IMR-90 (cell line): ENCODE measurements at regions not wholly inside any gene's neighbourhood (a gene's known extent, or its start where the extent isn't known, plus 50 kb on each side); places are given as distances from the start of the nearest gene placed in this dataset.

ENCODE experiments used
- ATAC-seq: fragments of 200-7000 bp; cut with Tn5 transposase; 2 replicates; pipeline ENCODE4 v1.9.1; 2020; ENCODE audit warnings: low read depth, mild to moderate bottlenecking, moderate library complexity
- BruUV-seq: library from RNA; stranded (reverse); fragments of 400-500 nt; replicated peaks from 2 replicates; lab custom pipeline; 2021; lab: Mats Ljungman, UMichigan
- CTCF ChIA-PET: fragments of 300-600 bp; formaldehyde crosslinking; extraction: SDS; loops from one replicate; lab custom pipeline; 2021; ENCODE audit warnings: antibody characterized with exemption; lab: Yijun Ruan, JAX
- POLR2A ChIA-PET: fragments of 300-600 bp; sonication (Branson Sonifier 250); formaldehyde crosslinking; loops from one replicate; lab custom pipeline; 2022; ENCODE audit warnings: antibody characterized with exemption; ENCODE audit not compliant: unreplicated experiment; lab: Charles Lee
- DNase-seq: peaks from one replicate; pipeline ENCODE4 v3.0.0; 2013
- H2AFZ ChIP-seq: replicated peaks from 2 replicates; pipeline ENCODE3; 2013; ENCODE audit warnings: low read length, mild to moderate bottlenecking; ENCODE audit not compliant: poor library complexity
- H2AK5ac ChIP-seq: 2 replicates; pipeline ENCODE4 v1.6.1; 2013; ENCODE audit warnings: low read depth, low read length, inconsistent platforms
- H2AK9ac ChIP-seq: replicated peaks from 2 replicates; pipeline ENCODE3; 2013; ENCODE audit warnings: mild to moderate bottlenecking, low read depth, low read length, moderate library complexity; ENCODE audit not compliant: poor library complexity
- H2BK120ac ChIP-seq: 2 replicates; pipeline ENCODE4 v1.6.1; 2013; ENCODE audit warnings: low read depth, low read length, inconsistent platforms
- H2BK15ac ChIP-seq: 3 replicates; pipeline ENCODE4 v1.6.1; 2013; ENCODE audit warnings: low read depth, low read length, inconsistent platforms
- H2BK20ac ChIP-seq: 2 replicates; pipeline ENCODE4 v1.6.1; 2013; ENCODE audit warnings: low read depth, mild to moderate bottlenecking, inconsistent platforms, low read length, moderate library complexity
- H2BK5ac ChIP-seq: 2 replicates; pipeline ENCODE4 v1.6.1; 2013; ENCODE audit warnings: mild to moderate bottlenecking, low read depth, low read length, inconsistent platforms; ENCODE audit not compliant: poor library complexity, severe bottlenecking
- H3K14ac ChIP-seq: replicated peaks from 2 replicates; pipeline ENCODE4 v1.6.1; 2013; ENCODE audit warnings: low read depth, low read length, inconsistent platforms
- H3K18ac ChIP-seq: 2 replicates; pipeline ENCODE4 v1.6.1; 2013; ENCODE audit warnings: low read depth, low read length, control low read depth
- H3K23ac ChIP-seq: 2 replicates; pipeline ENCODE4 v1.6.1; 2013; ENCODE audit warnings: low read depth, low read length, inconsistent platforms
- H3K27ac ChIP-seq: 2 replicates; pipeline ENCODE4 v1.5.1; 2013; ENCODE audit warnings: mild to moderate bottlenecking, control low read depth, low read length; ENCODE audit not compliant: insufficient read depth
- H3K27me3 ChIP-seq: 2 replicates; pipeline ENCODE4 v1.6.1; 2013; ENCODE audit warnings: low read length; ENCODE audit not compliant: control insufficient read depth, insufficient read depth
- H3K36me3 ChIP-seq: 2 replicates; pipeline ENCODE4 v1.6.1; 2013; ENCODE audit warnings: low read length, mixed read lengths; ENCODE audit not compliant: control insufficient read depth, insufficient read depth
- H3K4ac ChIP-seq: 2 replicates; pipeline ENCODE4 v1.6.1; 2013; ENCODE audit warnings: low read depth, low read length, inconsistent platforms
- H3K4me1 ChIP-seq: 2 replicates; pipeline ENCODE4 v1.6.1; 2013; ENCODE audit warnings: low read length, mixed read lengths; ENCODE audit not compliant: control insufficient read depth, insufficient read depth
- H3K4me2 ChIP-seq: 2 replicates; pipeline ENCODE4 v1.6.1; 2013; ENCODE audit warnings: low read depth, mild to moderate bottlenecking, control low read depth, low read length, moderate library complexity
- H3K4me3 ChIP-seq: 2 replicates; pipeline ENCODE4 v1.5.1; 2013; ENCODE audit warnings: low read depth, mild to moderate bottlenecking, control low read depth, low read length, moderate library complexity; ENCODE audit not compliant: insufficient read depth
- H3K56ac ChIP-seq: 2 replicates; pipeline ENCODE4 v1.6.1; 2013; ENCODE audit warnings: low read length, inconsistent platforms; ENCODE audit not compliant: insufficient read depth; ENCODE audit errors: extremely low read depth
- H3K79me1 ChIP-seq, 2 experiments: 2 replicates each; pipeline ENCODE4 v1.6.1; 2013; ENCODE audit warnings: low read length in 2 of 2, inconsistent platforms in 1 of 2, low read depth in 1 of 2
- H3K9ac ChIP-seq: 2 replicates; pipeline ENCODE4 v1.6.1; 2013; ENCODE audit warnings: low read depth, low read length, control low read depth
- H3K9me1 ChIP-seq: 2 replicates; pipeline ENCODE4 v1.6.1; 2013; ENCODE audit warnings: low read length, inconsistent platforms; ENCODE audit not compliant: insufficient read depth
- H3K9me3 ChIP-seq: 2 replicates; pipeline ENCODE4 v1.6.1; 2013; ENCODE audit warnings: low read length; ENCODE audit not compliant: control insufficient read depth, insufficient read depth
- H4K20me1 ChIP-seq: 2 replicates; pipeline ENCODE4 v1.6.1; 2013; ENCODE audit warnings: low read length, inconsistent platforms; ENCODE audit not compliant: insufficient read depth
- H4K5ac ChIP-seq: 2 replicates; pipeline ENCODE4 v1.6.1; 2013; ENCODE audit warnings: mild to moderate bottlenecking, low read depth, low read length, control low read depth
- H4K8ac ChIP-seq, 2 experiments: 2 replicates each; pipeline ENCODE4 v1.6.1; 2013; ENCODE audit warnings: low read depth in 2 of 2, low read length in 2 of 2, control low read depth in 1 of 2, inconsistent platforms in 1 of 2
- H4K91ac ChIP-seq: 2 replicates; pipeline ENCODE4 v1.6.1; 2013; ENCODE audit warnings: low read depth, low read length, inconsistent platforms; ENCODE audit not compliant: insufficient read depth
- BHLHE40 ChIP-seq: fragments of 150-350 bp; IDR thresholded peaks from 2 replicates; pipeline ENCODE4 v1.6.1; 2016; ENCODE audit warnings: mild to moderate bottlenecking, low read depth, low read length
- CEBPB ChIP-seq: IDR thresholded peaks from 2 replicates; pipeline ENCODE4 v1.6.1; 2012; ENCODE audit warnings: low read depth, low read length, improper control_type of control experiment
- ELK1 ChIP-seq: fragments of 150-350 bp; IDR thresholded peaks from 2 replicates; pipeline ENCODE4 v1.6.1; 2016; ENCODE audit warnings: low read depth, mild to moderate bottlenecking, low read length, moderate library complexity, borderline replicate concordance
- FOS ChIP-seq: fragments of 150-350 bp; IDR thresholded peaks from 2 replicates; pipeline ENCODE4 v1.6.1; 2016; ENCODE audit warnings: low read depth, low read length
- MAZ ChIP-seq: IDR thresholded peaks from 2 replicates; pipeline ENCODE4 v1.6.1; 2012; ENCODE audit warnings: low read depth, mild to moderate bottlenecking, low read length, improper control_type of control experiment, moderate library complexity, borderline replicate concordance
- NFE2L2 ChIP-seq: fragments of 150-350 bp; IDR thresholded peaks from 2 replicates; pipeline ENCODE4 v1.6.1; 2016; ENCODE audit warnings: low read depth, mild to moderate bottlenecking, low read length
- POLR2A ChIP-seq: IDR thresholded peaks from 2 replicates; pipeline ENCODE4 v1.6.1; 2012; ENCODE audit warnings: mild to moderate bottlenecking, low read depth, low read length
- RFX5 ChIP-seq: IDR thresholded peaks from 2 replicates; pipeline ENCODE4 v1.8.0; 2012; ENCODE audit warnings: low read depth, mild to moderate bottlenecking, low read length, moderate library complexity
- USF2 ChIP-seq: fragments of 150-350 bp; IDR thresholded peaks from 2 replicates; pipeline ENCODE4 v1.6.1; 2017; ENCODE audit warnings: mild to moderate bottlenecking, antibody characterized with exemption, low read length, low read depth
- WGBS, 2 experiments: methylation state at CpG; one replicate each; pipeline versions ENCODE4 v1.1.5 to v1.1.7; 2013; ENCODE audit warnings: missing lambda C conversion rate in 2 of 2; ENCODE audit not compliant: insufficient read length in 1 of 2; ENCODE audit errors: extremely low coverage in 2 of 2; 5-methylcytosine and 5-hydroxymethylcytosine counted together
- dilution Hi-C: fragments of 300-500 bp; cut with HindIII; formaldehyde crosslinking; loops from one replicate; pipeline ENCODE4 v1.14.3; 2018; ENCODE audit warnings: low sequenced_read_pairs; ENCODE audit not compliant: unreplicated experiment
- in situ Hi-C: fragments of 300-500 bp; cut with MboI; formaldehyde crosslinking; loops from 3 replicates; pipeline ENCODE4 v1.14.3; 2019; ENCODE audit warnings: low sequenced_read_pairs, inconsistent platforms, mixed read lengths
- intact Hi-C: fragments of 100-400 bp; cut with micrococcal nuclease; formaldehyde crosslinking; loops from 2 replicates; pipeline ENCODE4 v1.10.0; 2022

- Histone ChIP-seq H3K79me1 (no peaks in the 10 kb centered on the region), H3K27me3 (no peaks in the 10 kb centered on the region), H3K14ac (no peak overlapping the region), H2BK120ac (no peak overlapping the region), H4K20me1 (no peaks in the 10 kb centered on the region), H3K9me1 (no peaks in the 10 kb centered on the region), H4K8ac (no peak overlapping the region), H2AK5ac (no peak overlapping the region), H4K5ac (no peak overlapping the region), H4K91ac (no peak overlapping the region), H2BK15ac (no peak overlapping the region), H3K18ac (no peak overlapping the region), H2AFZ (no peak overlapping the region), H3K4me3 (no peak overlapping the region), H3K27ac (no peak overlapping the region), H2AK9ac (no peak overlapping the region), H3K36me3 (no peaks in the 10 kb centered on the region), H3K4me2 (no peak overlapping the region), H3K9ac (no peak overlapping the region), H2BK20ac (no peak overlapping the region), H3K9me3 (no peaks in the 10 kb centered on the region), H3K23ac (no peak overlapping the region), H3K56ac (no peak overlapping the region), H3K4ac (no peak overlapping the region), H2BK5ac (no peak overlapping the region), H3K4me1 (no peaks in the 10 kb centered on the region)
- no CpG with 5 or more reads among the region's 3 CpGs for WGBS, 2 experiments
- DNase-seq (no peak), ATAC-seq (no peak)
- intact Hi-C loops: no loop called here
- ChIA-PET POLR2A (no interaction called here), CTCF (no interaction called here)
- dilution Hi-C loops: no loop called here
- BruUV-seq: no TSS peak
- in situ Hi-C loops: loop anchor here (25.0 kb wide), 1 partner anchor 839 kb away; no protein-coding TSS in a partner anchor
- TF ChIP-seq USF2 (no peak), BHLHE40 (no peak), POLR2A (no peak), FOS (no peak), ELK1 (no peak), MAZ (no peak), NFE2L2 (no peak), RFX5 (no peak), CEBPB (no peak)
Observed at GRCh38 chr11:37947821-37948220, 1349.8 kb upstream of the RAG2 start.
